ENCODE measurements at regions not wholly inside any gene's neighbourhood (a gene's known extent, or its start where the extent isn't known, plus 50 kb on each side); places are given as distances from the start of the nearest gene placed in this dataset.

DNA sequence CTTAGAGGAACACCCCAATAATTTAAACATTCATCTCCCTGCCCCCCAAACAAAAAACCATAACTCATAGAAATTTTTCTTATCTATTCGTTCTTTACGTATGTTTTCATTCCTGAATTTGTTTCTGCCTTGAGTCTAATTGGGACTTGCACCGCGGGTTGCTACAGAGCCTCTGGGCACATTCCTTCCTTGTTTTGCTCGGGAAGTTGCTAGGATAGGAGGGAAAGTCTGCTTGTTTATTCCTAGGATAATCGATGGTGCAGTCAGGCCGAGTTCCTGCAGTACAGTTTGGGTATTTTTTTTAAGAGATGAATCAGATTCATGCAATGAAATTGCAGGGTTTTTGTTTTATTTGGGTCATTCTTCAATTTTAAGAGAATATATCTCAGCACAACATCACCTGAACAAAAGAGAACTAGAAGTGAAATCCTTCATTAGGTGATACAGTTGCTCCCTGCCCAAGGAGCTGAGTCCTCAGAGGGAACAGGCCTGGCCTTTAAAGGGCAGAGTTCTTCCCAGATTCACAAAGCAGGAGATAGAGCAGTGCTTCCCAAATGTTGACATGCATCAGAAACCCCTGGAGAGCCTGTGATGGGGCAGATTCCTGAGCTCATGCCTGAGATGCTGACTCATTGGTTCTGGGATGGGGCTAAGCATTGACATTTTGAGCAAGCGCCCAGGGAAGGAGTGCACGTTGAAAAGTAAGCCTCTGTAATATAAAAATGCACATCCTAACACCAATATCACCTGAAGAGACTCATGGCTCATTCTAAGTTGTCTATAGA lies 114.9 kb upstream of the FAM9B start:
- DNase-seq (ENCODE audit: low read depth) = no peak

DNA sequence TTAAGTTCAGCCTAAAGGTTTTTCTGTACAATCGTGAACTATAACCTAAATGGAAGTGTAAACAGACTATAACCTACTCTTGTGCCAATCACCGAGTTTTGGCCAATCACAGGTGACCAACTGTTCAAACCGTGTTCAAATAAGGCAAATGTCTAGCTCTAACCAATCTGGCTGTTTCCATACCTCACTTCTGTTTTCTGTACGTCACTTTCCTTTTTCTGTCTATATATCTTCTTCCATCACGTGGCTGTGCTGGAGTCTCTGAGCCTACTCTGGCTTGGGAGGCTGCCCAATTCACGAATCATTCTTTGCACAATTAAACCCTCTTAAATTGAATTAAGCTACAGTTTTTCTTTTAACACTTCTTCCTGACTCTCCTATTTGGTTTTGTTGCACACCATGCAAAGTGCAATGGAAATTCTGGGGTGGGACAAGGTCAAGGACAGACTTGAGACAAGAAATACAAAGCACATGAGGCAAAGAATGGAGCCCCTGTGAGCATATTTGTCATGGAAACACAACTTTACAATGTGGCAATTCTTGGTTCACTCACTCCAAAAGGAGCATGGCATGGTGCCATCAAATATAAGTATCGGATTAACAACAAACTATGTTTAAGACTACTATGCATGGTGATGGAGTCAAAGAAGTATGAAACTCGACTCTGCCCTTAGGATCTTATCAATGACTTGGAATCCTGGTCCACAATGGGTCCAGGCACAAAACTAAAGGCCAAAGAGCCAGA lies 115.7 kb upstream of the FAM9B start:
- DNase-seq (ENCODE audit: low read depth) = no peak

DNA sequence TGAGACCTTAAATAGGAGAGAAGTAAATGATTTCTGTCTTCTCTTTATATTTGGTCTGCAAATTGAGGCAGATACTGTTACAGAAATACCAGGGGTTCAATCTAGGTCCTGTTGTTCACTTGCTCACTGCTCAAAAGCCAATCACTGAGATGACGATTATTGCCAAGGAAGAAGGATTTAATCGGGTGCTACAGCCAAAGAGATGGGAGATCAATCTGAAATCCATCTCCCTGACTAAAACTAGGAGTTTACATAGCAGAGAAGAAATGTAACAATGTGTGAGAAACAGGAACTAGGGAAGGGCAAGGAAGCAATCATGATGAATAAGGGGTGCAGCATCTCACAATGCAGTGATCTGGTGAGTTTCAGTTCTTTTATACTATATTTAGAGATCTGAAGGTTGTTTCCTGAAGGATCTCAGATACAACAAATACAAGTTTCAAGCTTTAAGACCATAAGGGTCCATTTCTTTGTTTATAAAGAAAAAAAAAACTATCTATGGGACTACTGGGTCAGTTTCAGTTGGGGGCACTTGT lies 117.9 kb upstream of the FAM9B start:
- DNase-seq (ENCODE audit: low read depth) = no peak

DNA sequence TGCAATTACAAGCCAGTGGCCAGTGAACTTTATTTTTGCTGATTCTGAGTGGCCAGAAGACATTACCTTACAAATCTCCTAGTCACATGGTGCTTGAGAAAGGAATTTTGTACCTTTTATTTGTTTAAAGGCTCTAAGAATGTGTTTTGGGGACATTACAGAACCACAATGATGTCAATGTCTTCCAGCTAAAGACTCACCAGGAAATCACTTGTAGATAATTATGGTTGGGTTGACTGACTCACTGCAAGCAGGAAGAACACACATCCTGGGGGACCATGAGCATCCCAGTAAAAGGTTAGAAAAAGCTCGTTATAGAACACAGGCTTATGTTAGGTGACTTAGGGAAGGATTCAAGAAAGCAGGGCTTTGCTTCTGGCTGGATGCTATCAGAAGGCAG lies 119.4 kb upstream of the FAM9B start:
- no peak for DNase-seq (ENCODE audit: low read depth)

DNA sequence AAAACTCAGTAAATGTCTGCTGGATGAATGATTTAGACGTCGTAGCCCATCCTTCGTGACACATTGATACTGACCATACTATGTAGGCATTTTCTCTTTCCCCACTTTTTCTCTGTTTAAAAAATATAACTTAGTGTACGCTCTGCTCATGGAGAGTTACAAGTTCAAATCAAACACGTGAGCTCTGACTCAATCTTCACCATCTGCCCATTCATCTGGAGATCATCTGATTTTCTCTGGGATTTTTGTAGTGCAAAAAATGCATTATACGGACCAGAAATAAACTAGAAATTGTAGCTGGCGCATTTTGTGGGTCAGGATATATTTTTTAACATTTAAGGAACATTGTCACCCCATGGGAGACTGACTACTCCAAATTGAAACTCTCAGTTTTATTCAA lies 124.7 kb upstream of the FAM9B start:
- DNase-seq (ENCODE audit: low read depth) = no peak

DNA sequence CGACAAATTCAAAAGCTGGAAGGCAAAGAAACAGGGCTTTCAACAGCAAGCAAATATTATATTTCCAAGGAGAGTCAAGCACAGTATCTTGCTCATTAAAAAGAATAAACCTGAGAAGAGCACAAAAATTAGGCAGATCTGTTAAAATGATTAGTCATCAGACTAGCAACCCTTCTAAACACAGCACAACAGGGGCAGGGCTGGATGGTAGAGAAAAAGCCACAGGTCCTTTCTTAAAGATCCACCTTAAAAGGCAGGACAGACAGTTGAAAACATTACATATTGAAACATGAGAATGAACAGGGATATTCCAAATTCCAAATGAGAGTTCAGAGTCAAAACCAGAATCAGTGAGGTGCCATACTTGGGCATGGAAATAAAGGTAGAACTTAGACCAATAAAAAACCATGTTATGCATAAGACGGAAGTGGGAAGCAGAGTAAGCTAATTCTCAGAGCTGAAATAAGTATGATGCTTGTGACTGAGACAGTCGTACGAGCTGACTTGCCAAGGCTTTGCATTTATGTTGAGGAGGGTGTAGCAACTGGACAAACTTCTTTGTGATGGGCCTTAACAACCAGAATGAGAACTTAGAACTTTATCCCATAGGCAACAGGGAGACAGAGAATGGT lies 126.9 kb upstream of the FAM9B start:
- no peak for DNase-seq (ENCODE audit: low read depth)

DNA sequence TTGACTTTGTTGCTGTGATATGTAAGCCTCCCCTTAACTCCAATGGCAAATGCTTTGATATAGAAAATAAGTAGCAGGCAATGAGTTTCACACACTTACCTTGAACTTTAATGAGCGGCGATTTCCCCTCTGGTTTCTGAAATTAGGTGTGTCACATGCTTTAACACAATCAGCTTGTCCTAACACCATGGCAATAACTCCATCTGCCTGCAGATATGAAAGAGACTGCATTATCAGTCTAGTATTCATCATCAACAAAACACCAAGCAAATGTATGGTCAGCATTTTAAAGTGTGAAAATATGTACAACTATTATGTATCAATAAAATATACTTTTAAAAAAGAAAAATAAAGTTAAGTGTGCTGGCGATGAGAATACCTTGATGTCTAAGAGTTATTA lies 128.8 kb upstream of the FAM9B start:
- DNase-seq (ENCODE audit: low read depth) = no peak

DNA sequence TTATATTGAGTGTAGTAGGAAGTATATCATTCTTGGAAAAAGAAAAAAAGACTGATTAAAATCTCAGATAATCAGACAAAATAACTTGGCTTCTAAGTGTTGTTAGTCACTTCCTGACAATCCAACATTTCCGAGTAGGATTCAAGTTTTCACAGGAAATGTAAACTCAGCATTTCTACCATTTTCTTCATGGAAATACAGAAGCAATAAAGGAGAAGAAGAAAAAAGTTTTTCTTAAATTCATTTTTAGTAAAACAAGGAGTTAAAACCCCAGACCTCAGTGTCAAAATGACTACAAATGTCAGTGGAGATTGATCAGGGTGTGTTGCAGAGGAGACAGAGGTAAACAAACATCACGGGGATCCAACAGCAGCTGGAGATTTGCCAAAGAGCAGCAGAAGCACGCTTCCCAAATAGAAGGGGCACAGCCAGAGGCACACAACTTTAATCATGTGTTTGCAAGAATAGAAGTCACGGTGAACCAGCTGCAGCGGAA lies 129.3 kb upstream of the FAM9B start:
- DNase-seq (ENCODE audit: low read depth) = no peak

DNA sequence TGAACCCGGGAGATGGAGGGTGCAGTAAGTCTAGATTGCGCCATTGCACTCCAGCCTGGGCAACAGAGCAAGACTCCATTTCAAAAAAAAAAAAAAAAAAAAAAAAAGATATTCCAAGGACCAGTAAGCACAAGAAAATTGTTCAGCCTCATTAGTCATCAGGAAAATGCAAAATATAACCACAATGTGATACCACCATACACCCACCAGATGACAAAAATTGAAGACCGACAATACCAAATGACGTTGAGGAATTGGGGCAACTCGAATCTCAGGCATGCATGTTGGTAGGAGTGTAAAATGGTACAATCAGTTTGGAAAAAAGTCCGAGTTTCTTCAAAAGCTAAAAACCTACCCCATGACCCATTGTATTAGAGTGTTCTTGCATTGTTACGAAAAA lies 130.2 kb upstream of the FAM9B start:
- no peak for DNase-seq (ENCODE audit: low read depth)

DNA sequence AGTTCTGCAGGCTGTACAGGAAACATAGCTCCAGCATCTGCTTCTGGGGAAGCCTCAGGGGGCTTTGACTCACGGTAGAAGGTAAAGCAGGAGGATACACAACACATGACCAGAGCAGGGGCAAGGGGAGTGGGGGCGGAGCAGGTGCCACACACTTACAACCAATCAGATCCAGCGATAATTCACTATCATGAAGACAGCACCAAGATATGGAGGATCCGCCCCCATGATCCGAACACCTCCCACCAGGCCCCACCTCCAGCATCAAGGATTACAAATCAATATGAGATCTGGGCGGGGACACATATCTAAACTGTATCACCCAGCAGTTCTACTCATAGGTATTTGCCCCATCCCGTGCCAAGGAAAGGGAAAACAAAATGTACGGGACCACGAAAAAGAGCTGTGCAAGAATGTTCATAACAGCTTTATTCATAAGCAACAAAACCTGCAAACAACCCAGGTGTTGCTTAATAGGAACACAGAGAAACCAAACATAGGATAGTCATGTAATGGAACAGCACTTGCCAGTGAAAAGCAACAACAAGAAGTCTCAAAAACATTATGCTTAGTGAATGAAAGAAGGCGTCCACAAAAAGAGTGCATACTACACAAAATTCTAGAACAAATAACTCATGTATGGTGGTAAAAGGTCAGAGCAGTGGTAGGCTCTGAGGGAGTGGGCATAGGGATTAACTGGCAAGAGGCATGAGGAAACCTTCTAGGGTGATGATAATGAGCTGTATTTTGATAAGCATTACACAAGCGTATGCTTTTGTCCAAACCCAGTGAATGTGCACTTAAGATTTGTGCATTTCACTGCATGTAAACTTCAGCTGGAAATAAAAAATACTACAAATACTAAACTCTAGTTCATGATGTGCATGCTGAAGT lies 130.9 kb upstream of the FAM9B start:
- DNase-seq (ENCODE audit: low read depth) = no peak

DNA sequence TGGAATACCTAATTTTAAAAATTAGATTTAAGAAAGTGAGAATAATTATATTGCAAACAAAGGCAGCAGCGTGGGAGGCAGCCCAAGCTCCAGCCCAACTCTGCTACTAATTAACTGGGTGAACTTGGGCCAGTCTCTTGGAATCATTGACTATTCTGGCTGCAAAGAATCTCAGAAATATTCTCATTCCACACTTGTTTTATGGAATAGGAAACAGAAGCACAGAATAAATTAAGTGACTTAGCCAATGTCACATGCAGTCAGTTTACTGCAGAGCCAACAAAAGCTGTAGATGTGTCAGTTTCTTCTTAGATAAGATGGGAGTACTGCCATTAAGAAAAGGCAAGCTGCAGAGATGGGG lies 132.6 kb upstream of the FAM9B start:
- DNase-seq (ENCODE audit: low read depth) = no peak

DNA sequence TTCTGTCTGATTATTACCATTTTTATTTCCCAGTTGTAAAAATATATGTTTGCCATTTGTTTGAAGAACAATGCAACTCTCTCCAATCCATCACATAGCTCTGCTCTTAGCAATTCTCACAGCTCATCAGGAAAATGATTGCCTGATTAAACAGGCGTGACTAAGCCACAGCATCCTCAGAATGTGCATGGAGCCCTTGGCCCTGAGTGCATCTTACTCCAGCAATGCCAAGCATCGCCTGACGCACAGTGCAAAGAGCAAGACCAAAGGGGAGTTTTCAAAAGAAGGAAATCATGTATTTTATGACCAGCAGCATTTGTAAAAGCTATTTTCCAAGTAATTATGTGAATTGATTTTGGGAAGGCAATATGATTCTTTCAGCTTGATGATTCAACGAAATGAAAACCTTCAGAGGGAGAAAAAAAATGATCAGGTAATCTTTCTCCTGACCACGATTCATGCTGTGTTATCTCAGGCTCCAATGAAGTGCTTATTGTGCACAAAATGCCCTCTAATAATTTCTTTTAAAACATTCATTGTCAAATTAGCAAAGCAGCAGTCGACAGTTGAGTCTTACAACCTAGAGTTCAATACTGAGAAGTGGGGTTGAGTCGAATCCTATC lies 138.0 kb upstream of the FAM9B start:
- DNase-seq (ENCODE audit: low read depth) = no peak

DNA sequence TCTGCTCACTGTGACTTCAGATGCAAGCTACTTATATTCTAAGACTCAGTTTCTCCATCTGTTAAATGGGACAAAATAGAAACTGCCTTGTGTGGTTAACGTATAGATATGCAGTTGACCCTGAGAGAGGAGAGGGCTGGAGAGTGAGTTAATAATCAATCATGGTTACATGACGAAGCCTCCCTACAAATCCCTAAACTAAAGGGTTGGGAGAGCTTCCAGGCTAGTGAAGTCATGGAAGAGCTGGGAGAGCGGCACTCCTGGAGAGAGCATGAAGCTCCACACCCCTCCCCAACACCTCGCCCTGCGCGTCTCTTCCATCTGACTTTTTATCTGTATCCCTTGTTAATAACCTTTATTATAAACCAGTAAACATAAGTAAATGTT lies 138.5 kb upstream of the FAM9B start:
- no peak for DNase-seq (ENCODE audit: low read depth)

DNA sequence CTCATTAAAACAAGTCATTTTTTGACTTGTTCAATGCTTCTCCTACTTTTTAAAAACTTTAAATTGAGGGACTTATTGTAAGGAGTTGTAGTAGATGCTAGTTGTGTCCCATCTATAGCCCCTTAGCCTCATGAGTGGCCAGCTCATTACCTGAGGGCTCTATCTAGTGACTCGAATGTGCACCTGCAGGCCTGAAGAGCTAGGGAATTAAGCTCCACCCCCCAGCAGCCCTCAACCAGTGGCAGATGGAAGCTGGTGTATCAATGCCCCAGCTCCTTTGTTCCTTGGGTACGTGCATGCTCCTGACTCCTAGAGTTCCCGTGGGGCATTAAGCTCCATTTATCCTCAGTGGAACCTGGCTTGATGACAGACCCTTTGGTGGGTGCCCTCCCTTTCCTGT lies 146.7 kb upstream of the FAM9B start:
- DNase-seq (ENCODE audit: low read depth) = no peak

DNA sequence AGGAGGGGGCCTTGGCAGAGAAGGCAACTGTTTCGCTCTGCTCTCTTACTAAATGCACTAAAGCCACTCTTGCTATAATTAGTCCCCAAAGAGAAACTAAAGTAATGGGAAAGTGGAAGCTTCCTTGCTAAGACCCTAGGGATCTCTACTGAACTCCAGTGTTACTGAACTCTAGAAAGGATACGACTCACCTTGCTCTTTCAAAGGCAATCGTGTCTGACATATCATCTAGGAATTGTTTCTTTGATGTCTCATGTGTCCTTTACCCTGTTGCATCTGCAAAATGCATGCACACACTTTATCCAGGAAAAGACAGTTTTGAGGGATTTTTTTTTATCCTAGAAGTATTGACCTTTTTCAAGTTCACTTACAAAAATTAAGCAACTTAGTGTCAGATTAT lies 148.1 kb upstream of the FAM9B start:
- no peak for DNase-seq (ENCODE audit: low read depth)

DNA sequence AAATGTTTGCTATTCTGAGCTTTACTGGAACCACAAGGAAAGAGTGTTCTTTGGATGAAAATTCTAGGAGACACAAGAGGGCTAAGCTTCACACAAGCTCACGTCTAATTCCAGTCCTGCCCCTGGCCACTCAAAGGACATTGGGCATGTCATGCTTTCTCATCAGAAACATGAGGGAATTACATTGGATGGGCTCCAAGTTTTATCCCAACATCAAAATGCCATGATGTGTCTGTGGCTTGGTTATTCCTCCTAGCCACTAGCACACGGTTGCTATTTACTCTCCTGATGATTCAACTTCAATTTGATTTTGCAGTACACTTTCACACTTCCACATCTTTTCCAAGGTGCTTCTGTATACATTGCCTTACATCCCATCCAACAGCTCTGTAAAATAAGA lies 149.6 kb upstream of the FAM9B start:
- no peak for DNase-seq (ENCODE audit: low read depth)

DNA sequence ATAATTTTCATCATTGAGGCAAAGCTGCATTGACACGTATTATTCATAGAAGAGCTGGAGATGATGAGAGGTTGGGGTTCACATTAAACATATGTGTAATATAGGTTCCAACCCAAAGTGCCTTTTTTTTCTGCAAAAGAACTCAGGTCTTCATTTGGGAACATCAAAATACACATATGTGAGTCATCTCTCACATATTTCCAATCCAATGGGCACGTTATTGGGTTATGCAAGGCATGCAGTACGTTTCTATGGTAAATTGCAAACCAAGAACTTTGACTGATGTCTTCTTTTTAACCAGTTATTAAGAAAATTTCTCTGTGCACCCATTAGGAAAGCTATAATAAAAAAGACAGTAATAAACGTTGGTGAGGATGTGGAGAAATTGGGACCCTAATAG lies 150.3 kb upstream of the FAM9B start:
- DNase-seq (ENCODE audit: low read depth) = no peak

DNA sequence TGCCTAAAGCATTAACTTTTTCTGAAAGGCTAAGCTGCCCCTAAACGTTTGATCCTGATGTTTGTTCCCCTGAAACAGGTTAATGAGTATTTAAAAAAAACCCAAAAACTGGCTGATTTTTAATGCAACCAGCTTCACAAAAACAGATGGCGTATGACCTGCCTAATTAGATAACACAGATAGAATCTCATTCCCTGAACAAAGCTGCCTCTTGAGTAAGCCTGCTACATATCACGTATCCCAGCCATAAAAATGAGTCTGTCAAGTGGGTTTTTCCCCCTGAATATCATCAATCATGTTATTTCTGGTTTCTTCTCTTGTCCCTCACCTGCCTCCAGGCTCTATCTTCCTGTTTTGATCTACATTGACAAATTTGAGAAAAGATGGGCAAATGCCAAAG lies 154.2 kb upstream of the FAM9B start:
- DNase-seq (ENCODE audit: low read depth) = no peak

DNA sequence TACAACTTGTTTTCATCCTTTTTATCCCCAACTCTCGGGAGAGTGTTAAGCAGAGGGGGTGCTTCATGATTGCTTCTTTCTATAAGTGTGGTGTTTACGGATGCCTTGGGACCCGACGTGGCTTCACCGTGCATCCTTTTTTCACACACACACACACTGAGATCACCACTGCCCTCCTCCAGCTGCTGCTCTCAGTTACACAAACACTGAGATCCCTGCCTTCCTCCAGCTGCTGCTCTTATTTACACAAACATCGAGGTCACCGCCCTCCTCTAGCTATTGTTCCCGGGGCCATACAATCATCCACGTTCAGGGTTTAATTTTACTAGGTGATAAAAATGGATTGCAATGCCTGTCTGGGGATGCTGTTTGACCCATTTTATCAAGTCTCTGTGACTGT lies 155.4 kb upstream of the FAM9B start:
- no peak for DNase-seq (ENCODE audit: low read depth)

DNA sequence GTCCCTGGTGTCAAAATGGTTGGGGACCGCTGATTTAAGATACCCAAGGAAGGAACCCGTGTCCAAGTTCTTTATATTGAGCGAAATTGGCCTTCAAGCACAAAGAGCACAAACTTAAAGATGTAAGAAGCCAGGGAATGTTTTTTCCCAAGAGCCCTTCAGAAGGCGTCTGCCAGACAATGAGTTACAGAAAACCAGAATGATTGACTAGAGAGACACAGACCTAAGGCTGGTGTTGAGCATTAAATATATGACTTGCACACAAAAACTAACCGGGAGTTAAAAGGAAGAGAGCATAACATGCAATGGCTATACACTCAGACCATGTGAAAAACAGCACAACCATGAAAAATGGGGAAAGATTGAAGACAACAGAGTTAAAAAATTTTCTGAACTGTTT lies 157.5 kb upstream of the FAM9B start:
- DNase-seq (ENCODE audit: low read depth) = no peak

DNA sequence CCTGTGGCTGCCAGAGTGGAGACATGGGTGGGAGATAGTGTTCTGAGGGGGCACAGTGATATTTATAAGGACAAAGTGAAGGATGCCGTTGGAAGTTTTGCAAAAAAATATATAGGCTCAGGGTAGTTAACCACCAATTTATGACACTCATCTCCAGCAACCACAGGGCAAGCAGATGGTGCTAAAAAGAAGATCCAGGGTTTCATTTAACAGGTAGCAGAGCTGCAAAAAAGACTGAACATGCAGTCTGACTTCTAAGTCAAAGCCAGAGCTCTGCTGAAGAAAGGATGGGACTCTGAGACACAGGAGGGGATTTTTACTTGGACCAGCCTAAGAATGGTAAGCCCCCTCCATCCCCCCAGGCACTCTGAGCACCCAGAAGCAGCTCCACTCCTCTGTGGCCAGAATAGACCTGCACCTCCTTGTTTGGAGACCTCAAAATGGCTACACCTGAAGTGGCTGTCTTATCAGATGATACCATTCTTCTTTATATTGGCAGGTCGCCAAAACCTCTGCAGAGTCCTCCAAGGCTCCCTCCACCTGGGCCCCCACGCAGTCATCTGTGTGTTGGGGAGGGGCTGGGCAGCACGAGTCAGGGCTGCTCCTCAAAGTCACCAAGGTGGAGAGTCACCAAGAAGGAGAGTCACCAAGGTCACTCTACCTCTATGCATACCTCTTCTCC lies 161.4 kb upstream of the FAM9B start:
- DNase-seq (ENCODE audit: low read depth) = no peak

Data from activated T-helper 1 cell treated with Interleukin-2 at 50 U/mL for 16 hours (primary cell).